ENCODE measurements at regions not wholly inside any gene's neighbourhood (a gene's known extent, or its start where the extent isn't known, plus 50 kb on each side); places are given as distances from the start of the nearest gene placed in this dataset.
A peak's percentile ranks its signal among the peaks of the same experiment; 100 is the strongest.
"Not testable (repeated sequence)": the region's sequence is repeated elsewhere in the genome, so short reads cannot be mapped to it uniquely, and the experiment has no call there.

DNA sequence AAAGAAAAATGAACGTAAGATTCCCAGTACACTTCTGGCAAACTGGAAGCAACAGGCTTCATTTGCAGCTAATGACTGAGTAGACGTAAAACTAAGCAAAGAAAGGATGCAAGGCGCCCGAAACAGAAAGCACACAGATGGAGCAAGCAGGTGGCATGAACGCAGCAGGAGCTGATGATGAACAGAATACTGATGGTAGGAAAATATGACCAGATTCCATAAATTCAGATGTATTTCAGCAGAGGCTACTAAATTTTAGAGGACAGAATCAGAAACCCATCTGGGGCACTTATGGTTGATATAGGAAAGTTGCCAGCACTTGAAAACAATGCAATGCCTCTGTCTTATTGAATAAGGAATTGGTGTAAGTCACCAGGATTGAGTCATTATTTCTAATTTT, 658.7 kb upstream of the LINC00305 start:
- peak; percentile 36 to 80 for DNase-seq

DNA sequence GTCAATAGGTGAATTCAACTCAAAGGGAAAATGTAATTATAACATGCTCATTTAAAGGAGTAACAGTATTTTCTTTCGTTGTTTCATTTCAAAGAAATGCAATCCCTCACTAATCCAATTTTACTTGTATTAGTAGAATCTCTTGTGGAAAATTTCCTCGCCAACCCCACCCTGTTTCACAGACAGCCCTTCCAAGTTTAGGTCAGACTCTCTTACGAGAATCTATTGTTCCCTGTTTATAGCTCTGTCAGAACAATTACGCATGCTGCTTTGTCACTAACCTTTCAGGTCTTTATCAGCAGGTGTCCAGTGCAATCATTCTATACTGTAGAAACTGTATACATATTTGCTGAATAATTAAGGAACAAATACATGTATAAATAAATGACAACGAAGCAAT, 657.8 kb upstream of the LINC00305 start:
- no peak for DNase-seq

DNA sequence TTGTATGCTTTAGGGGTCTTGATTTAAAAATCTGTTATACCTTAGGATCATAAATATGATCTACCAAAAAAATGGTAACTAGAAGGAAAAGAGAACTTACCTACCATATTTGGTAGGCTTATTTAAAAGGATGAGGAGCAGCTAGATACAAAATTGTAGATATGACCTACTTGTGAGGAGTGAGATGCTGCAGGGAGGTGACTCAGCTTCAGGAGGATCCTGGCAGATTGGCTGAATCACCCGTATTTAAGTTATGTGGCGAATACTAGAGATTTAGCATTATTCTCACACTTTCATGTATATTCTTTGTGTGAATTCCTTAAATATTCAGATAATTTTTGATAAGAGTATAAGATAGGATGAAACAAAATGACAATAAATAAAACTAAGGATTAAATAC, 657.3 kb upstream of the LINC00305 start:
- DNase-seq = no peak

DNA sequence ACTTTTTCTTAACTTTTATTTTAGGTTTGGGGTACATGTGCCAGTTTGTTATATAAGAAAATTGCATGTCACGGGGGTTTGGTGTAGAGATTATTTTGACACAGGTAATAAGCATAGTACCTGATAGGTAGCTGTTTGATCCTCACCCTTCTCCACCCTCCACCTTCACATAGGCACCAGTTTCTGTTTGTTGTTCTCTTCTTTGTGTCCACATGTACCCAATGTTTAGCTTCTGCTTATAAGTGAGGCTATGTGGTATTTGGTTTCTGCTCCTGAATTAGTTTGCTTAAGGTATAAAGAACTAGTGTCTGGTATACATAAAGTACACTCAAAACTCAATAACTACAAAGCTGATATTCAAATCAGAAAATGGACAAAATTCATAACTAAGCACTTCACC, 654.6 kb upstream of the LINC00305 start:
- DNase-seq = no peak

DNA sequence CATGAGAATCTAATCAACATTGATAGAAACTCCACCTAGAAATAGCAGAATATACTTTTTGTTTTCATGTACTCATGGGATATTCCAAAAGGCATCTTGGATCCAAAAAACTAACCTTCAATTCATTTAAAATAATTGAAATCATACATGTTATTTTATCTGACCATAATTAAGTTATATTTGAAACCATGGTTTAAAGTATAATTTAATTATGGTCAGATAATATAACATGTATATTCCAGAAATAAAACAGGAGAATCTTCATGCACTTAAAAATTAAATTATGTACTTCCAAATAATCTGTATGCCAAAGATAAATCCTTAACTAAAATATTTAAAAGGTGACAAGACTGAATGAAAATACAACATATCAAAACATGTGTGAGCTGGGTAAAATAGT, 651.3 kb upstream of the LINC00305 start:
- no peak for DNase-seq

DNA sequence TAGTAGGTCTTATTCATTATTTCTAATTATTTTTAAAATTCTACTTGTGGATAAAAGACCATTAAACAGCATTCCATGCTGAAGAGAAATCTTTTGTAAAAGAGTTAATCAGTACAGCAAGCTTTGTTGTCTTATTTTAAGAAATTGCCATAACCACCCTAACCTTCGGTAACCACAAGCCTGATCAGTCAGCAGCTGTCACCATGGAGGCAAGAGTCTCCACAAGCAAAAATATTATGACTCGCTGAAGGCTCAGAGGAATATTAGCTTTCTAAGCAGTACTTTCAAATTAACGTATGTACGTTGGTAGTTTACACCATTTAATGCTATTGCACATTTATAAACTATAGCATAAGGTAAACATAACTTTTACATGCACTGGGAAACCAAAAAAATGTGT, 650.5 kb upstream of the LINC00305 start:
- no peak for DNase-seq

DNA sequence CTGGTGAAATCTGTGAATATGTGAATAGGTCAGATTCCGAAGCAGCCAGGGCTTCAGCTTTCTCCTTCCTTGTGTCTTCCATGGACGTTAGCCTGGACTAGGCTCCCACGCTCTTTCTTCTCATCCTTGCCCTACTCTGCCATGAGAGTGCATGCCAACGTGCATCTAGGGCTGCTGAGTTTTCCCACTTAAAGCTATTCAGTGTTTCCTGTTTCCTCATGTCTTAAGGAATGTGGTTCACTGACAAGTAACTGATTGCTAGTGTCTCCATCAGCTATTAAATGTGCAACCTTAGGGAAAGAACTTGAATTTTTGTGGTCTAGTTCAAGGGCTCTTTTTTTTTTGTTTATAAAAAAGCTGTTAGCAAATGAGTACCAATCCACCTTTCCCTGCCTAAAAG, 642.3 kb upstream of the LINC00305 start:
- DNase-seq = no peak

DNA sequence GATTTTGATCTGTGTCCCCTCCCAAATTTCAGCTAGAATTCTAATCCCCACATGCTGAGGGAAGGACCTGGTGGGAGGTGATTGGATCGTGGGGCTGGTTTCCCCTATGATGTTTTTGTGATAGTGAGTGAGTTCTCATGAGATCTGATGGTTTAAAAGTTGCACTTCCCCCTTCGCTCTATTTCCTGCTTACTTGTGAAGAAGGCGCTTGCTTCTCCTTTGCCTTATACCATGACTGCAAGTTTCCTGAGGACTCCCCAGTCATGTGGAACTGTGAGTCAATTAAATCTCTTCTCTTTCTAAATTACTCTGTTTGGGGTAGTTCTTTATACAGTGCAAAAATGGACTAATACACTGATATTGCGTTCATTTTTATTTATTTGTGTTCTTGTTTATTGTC, 636.8 kb upstream of the LINC00305 start:
- DNase-seq = no peak

DNA sequence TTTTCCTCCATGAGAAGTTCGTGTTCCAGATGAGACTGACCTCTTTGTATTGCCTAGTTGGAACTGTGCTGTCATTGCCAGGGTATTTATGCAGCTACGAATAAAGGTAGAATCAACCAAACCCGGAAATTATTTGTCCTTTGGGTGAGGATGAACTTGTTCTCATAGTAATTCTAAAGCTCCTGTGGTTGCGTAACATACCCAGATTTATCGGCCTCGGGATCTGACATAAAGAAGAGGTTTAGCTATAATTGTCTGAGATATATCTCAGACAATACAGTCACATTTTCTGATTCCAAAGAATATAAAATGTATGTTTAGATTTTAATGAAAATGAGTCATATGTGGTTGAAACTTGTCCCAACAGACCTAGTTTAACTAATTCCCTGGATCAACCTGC, 628.7 kb upstream of the LINC00305 start:
- no peak for DNase-seq

DNA sequence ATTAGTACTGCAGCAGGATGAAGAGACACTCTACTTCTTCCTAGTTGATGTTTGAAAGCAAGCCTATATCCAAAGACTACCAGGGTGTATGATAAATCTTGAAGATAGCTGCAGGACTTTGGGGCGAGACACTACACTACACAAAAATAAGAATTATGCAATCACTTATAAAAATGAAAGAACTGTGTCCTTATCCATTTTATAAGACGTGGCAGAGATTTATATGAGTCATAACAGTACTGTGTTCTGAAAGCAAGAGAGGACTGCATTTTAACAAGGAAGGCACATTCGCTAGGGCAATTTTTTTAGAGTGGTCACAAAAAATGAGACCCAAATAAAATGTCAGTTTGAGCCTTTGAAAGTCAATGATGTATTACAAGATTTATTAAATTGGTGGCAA, 617.0 kb upstream of the LINC00305 start:
- no peak for DNase-seq

DNA sequence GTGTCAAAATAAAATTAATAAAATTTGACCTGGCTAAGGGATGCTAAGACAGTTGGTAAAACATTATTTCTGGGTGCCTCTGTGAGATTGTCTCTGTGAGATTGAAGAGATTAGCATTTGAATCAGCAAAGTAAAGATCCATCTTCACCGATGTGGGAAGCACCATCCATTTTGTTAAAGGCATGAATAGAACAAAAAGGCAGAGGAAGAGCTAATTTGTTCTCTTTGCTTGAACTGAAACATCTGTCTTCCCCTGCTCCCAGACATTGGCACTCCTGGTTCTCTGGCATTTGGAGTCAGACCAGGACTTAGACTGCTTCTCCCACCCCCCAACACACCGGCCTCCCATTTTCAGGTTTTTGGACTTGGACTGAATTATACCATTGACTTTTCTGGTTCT, 603.8 kb upstream of the LINC00305 start:
- DNase-seq = no peak

DNA sequence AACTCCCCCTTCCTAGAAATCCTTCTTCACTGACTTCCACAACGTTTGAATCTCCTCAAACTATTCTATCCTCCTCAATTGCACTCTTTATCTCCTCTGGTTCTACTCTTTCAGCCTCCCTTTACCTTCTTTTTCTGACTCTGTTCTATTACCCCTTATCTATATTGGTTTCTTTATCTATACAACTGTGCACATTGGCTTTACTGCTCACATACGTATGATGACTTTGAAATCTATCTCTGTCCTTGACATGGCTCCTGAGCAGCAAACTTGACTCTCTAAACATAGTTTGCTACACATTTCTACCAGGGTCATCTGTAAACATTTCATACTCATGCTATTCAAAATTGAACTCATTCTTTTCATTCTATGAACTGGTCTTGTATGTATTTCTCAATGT, 601.0 kb upstream of the LINC00305 start:
- DNase-seq = no peak

DNA sequence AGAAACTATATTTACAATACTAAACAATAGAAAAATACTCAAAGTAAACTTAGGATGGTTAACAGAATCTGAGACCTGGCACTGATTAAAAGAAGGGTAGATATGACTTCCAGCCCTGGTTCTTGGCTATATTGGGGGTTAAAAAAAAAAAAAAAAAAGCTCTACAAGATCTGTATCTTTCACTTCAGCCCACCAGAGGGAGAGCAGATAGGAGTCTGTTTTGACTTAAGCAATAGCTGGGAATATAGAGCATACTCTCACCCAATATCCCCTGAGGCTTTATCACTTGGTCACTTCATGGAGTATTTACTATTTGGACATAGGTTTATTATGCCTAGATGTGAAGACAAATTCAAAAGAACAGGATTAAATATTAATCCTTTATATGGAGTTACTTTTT, 598.9 kb upstream of the LINC00305 start:
- DNase-seq = no peak

DNA sequence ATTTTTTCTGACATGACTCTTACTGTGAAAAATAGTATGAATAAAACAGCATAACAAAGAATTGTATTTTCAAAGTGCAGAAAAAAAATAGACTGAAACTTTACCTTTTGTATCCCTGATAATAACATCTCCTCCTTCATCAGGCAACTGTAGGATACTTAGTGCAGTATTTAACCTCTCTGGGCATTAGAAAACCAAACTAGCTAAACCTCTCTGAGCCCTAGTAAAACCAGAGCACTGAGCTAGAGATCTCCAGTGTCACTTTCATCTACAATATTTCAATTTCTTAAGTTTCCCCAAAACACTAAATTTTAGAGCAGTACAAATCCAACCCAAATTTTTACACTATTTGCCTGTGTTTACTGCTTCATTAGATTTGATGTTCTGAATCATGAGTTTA, 594.0 kb upstream of the LINC00305 start:
- no peak for DNase-seq

DNA sequence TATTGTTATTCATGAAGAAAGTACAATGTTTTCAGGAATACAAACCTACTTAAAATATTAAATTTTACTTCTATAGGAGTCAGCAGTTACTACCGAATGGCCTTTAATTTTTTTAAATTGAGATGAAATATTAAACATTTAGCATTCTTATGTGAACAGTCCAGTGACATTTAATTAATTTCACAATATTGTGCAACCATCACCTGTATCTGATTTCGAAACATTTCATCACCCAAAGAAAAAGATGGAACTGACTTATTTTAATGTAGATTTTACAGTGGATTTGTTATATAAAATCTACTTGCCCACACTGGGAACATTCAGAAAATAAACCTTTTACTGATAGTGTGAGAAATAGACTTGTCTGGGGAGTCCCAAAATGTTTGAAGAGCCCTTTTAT, 585.2 kb upstream of the LINC00305 start:
- DNase-seq = no peak

DNA sequence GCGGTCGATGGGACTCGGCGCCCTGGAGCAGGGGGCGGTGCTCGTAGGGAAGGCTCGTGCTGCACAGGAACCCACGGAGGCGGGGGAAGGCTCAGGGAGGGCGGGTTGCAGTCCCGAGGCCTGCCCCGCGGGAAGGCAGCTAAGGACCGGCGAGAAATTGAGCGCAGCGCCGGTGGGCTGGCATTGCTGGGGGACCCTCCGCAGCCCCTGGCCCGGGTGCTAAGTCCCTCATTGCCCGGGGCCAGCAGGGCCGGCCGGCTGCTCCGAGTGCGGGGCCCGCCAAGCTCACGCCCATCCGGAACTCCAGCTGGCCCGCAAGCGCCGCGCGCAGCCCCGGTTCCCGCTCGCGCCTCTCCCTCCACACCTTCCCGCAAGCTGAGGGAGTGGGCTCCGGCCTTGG, 576.8 kb upstream of the LINC00305 start:
- DNase-seq = not testable (repeated sequence)

DNA sequence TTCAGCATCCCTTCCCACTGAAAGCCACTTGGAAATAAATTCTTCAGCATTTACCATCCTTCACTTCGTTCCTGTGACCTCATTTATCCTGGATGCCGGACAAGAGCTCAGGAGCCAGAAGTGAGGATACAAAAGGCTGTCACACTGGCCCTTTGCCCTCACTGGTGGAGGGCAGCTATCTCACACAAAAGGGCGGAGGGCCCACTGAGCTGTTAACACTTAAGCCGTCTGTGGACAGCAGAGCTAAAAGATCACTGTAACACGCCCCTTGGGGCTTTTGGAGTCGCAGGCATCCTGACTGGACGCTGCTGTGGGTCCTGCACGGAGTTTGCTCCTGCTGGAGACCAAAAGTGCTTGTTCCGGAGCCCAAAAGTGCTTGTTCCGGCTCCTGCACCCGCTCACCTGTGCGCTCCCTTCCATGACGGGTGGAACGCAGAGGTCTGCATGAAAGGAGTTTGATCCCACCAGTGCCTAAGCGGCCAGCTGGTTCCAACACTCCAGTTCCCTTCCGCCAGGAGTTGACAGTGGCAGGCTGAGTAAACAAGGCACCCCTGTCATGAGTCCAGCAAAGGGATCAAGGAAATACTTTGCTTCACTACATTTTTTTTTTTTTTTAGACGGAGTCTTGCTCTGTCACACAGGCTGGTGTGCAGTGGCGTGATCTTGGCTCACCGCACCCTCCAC, 572.0 kb upstream of the LINC00305 start:
- DNase-seq = no peak

DNA sequence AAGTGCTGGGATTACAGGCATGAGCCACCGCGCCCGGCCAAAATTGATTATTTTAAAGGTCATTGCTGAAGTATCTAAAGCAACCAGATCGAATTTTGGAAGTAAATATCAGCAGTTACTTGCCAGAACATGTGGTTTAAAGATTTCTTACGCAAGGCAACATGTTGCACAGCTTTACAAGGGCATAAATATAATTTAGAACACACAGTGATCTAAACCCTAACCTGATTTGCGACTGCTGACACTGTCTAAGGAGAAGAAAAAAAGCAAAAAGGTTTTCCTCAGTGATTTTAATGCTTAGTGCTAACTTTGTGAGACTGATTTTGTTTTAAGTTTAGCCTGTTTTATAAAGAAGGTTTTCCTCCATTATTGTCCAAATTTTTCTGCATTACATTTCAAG, 569.9 kb upstream of the LINC00305 start:
- no peak for DNase-seq

DNA sequence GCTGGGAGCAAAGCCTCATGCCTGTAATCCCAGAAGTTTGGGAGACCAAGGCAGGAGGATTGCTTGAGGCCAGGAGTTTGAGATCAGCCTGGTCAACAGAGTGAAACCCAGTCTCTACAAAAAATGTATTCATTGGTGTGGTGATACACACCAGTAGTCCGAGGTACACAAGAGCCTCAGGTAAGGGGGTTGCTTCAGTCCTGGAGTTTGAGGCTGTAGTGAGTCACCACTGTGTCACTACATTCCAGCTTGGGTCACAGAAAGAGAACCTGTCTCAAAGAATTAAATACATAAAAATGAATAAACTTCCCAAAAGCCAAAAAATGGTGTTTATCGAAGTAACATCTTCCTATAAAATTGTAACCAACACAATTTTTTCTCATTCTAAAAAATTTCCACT, 568.1 kb upstream of the LINC00305 start:
- DNase-seq = no peak

DNA sequence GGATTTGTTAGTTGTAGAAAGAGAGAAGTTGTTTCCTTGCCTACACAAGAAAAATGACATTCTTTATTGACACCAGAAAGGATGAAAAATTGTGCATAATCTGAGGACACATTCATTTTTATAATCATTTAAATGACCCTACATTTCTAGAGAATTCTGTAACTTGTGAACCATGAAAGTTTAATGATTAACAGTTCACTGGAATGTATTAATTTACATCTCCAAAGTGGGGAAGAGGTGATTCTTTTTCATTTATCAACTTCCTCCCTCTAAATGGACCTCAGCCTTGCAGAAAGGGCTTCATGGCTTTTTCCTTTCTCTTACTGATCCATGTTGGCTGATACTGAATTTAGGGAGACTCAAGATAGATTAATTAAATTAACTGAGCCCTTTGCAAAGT, 565.2 kb upstream of the LINC00305 start:
- DNase-seq = no peak

DNA sequence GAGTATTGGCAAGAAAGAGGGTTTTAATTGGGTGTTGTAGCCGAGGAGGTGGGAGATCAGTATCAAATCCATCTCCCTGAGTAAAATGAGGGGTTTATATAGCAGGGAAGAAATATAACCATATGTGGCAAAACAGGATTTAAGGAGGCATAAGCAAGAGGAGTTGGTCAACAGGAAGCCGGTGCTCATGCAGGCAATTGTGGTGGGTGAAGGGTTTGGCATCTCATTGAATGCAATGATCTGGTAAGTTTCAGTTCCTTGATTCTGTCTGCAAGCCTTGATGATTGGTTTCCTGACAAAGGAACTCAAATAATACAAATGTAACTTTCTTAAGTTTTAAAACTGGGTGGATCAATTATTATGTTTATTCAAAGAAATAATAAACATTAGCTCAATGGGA, 564.4 kb upstream of the LINC00305 start:
- no peak for DNase-seq

DNA sequence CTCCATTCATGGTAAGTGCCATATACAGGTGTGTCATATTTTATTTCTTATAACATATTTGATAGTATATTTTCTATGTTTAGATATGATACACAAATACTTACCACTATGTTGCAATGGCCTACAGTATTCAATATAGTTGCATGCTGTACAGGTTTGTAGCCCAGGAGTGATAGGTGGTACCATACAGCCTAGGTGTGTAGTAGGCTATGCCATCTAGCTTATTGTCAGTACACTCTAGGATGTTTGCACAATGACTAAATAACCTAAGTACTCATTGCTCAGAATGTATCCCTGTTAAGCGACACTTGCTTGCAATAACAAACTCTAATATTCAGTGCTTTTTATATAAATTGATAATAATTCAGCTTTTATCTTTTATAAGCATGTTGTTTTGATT, 563.1 kb upstream of the LINC00305 start:
- no peak for DNase-seq

DNA sequence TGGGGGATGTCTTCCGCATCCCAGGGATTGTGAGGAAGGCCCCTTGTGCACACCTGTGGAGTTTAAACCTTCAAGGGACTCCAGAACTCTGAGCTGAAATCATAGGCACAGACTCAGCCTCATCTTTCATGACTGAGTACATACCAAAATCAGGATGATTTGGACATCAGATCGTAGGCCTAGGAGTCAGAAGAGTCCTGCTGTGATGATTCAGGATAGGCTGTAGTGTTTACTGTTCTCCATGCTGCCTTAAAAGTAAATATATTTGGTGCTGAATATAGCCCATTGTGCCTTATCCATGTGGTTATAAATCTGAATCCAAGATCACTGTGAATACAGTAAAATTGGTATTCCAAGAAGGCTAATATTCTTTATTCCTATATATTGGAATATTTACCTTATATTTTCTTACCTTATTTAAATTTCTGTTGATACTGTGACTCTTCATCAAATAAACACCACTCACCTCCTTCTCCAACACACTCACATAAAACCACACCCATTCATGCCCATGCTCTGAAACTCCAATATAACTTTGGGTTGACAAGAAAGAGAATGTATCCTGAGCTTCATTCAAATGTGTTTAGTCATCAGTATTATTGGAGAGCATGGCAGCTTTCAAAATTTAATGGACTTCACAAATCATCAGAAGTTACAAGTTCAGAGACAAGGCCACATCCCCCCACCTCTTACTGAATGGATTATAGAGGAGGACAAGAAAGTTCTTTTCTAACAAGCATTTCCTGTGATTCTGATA, 561.4 kb upstream of the LINC00305 start:
- DNase-seq = no peak

DNA sequence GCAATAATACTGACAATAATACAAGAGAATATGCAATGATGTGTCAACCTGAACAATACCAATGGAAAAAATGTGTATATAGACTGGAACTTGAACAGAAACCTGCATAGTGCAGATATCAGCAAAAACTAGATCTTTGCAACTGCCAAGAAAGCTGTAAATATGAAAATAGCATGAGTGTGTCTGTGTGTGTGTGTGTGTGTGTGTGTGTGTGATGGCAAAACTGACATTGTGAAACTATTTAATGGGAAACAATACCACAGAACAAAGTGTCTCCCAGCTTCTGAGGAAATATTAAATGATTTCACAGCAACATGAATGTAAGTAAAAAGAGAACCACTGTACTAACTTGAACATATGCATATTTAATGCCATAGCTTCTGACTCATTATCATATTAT, 558.2 kb upstream of the LINC00305 start:
- DNase-seq = no peak

DNA sequence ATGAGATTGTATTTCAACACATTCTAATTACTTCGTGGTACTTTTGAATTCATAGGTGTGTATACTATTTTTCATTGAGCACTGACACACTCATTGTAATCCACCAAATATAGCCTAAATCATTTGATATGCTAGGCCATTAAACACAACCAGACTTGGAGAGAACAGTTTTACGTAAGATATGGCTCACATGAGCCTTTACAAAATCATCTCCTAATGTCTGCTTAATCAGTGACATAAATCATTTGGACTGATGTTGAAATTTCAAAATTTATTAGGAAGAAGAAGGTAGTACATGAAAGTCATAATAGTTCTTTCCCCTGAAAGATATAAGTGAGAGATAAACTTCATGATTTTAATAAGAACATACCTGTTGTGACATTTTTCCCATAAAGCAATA, 550.2 kb upstream of the LINC00305 start:
- DNase-seq = no peak

Measured in cerebellar nuclear complex (tissue), 1 donor.